DOHH2 (cell line): ENCODE measurements at regions not wholly inside any gene's neighbourhood (a gene's known extent, or its start where the extent isn't known, plus 50 kb on each side); places are given as distances from the start of the nearest gene placed in this dataset.

ENCODE experiments used
- EZH2phosphoT487 ChIP-seq: fragments of 200-600 bp; sonication (generic); IDR thresholded peaks from 2 replicates; pipeline ENCODE4 v1.6.1; 2017; ENCODE audit warnings: borderline replicate concordance, mild to moderate bottlenecking, antibody characterized with exemption, low read length, moderate library complexity, mixed read lengths
- TF ChIP-seq, protein P1 (sequence below): fragments of 200-600 bp; sonication (generic); IDR thresholded peaks from one replicate; pipeline ENCODE4 v1.5.1; 2014; ENCODE audit warnings: antibody characterized with exemption, mild to moderate bottlenecking, low read depth, low read length; ENCODE audit not compliant: poor library complexity, severe bottlenecking

DNA sequence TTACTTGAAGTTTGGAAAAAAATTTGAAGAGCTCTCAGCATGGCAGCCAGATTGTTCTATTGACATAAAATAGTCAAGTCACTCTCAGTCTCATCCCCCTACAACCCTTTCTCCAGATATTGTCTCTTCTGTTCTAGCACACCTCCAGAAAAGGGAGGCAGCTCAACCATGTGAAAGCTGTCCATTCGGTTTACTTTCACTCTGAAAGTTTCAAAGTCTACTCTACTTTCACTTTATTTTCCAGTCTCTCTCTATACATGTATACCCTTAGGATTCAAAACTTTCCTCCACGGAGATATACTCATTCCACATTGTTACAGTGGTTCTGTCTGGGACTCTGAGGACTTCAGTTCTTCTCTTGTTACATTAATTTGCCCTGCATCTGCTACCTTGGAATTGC, 111.0 kb upstream of the STAC start:
- TF ChIP-seq, protein P1, sequence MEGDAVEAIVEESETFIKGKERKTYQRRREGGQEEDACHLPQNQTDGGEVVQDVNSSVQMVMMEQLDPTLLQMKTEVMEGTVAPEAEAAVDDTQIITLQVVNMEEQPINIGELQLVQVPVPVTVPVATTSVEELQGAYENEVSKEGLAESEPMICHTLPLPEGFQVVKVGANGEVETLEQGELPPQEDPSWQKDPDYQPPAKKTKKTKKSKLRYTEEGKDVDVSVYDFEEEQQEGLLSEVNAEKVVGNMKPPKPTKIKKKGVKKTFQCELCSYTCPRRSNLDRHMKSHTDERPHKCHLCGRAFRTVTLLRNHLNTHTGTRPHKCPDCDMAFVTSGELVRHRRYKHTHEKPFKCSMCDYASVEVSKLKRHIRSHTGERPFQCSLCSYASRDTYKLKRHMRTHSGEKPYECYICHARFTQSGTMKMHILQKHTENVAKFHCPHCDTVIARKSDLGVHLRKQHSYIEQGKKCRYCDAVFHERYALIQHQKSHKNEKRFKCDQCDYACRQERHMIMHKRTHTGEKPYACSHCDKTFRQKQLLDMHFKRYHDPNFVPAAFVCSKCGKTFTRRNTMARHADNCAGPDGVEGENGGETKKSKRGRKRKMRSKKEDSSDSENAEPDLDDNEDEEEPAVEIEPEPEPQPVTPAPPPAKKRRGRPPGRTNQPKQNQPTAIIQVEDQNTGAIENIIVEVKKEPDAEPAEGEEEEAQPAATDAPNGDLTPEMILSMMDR: no peak
- TF ChIP-seq EZH2phosphoT487: no peak
